WI38 (cell line): ENCODE measurements at regions not wholly inside any gene's neighbourhood (a gene's known extent, or its start where the extent isn't known, plus 50 kb on each side); places are given as distances from the start of the nearest gene placed in this dataset.

Source experiments
- H3K4me3 ChIP-seq: 2 replicates; pipeline ENCODE4 v1.5.1; 2011; ENCODE audit warnings: low read depth, mild to moderate bottlenecking, control low read depth, low read length
- CTCF ChIP-seq: IDR thresholded peaks from 2 replicates; pipeline ENCODE4 v1.5.1; 2012; ENCODE audit warnings: low read depth, mild to moderate bottlenecking, control low read depth, low read length

GRCh38 chr6:23601811-23602345 is 524.1 kb upstream of the NRSN1 start:
- no peak for TF ChIP-seq CTCF

GRCh38 chr6:23608931-23609435 is 517.0 kb upstream of the NRSN1 start:
- no peak overlapping the region for H3K4me3 ChIP-seq
- TF ChIP-seq CTCF: no peak

More at GRCh38 chr6:23601811-23602345, 524.1 kb upstream of the NRSN1 start:
- H3K4me3 ChIP-seq: no peak overlapping the region

- no peak overlapping the region for H3K4me3 ChIP-seq
- no peak for TF ChIP-seq CTCF
These were observed 514.1 kb upstream of the NRSN1 start for GRCh38 chr6:23611776-23612381.

GRCh38 chr6:23618366-23618765 is 507.6 kb upstream of the NRSN1 start:
- TF ChIP-seq CTCF: no peak
- H3K4me3 ChIP-seq: no peak overlapping the region

- H3K4me3 ChIP-seq: no peak overlapping the region
- no peak for TF ChIP-seq CTCF
These were observed 505.1 kb upstream of the NRSN1 start for GRCh38 chr6:23620911-23621401.

- no peak for TF ChIP-seq CTCF
- no peak overlapping the region for H3K4me3 ChIP-seq
These were observed 495.0 kb upstream of the NRSN1 start for GRCh38 chr6:23630726-23631635.

GRCh38 chr6:23633996-23634395 is 492.0 kb upstream of the NRSN1 start:
- TF ChIP-seq CTCF: no peak
- no peak overlapping the region for H3K4me3 ChIP-seq
